ENCODE measurements at regions not wholly inside any gene's neighbourhood (a gene's known extent, or its start where the extent isn't known, plus 50 kb on each side); places are given as distances from the start of the nearest gene placed in this dataset.

DNA sequence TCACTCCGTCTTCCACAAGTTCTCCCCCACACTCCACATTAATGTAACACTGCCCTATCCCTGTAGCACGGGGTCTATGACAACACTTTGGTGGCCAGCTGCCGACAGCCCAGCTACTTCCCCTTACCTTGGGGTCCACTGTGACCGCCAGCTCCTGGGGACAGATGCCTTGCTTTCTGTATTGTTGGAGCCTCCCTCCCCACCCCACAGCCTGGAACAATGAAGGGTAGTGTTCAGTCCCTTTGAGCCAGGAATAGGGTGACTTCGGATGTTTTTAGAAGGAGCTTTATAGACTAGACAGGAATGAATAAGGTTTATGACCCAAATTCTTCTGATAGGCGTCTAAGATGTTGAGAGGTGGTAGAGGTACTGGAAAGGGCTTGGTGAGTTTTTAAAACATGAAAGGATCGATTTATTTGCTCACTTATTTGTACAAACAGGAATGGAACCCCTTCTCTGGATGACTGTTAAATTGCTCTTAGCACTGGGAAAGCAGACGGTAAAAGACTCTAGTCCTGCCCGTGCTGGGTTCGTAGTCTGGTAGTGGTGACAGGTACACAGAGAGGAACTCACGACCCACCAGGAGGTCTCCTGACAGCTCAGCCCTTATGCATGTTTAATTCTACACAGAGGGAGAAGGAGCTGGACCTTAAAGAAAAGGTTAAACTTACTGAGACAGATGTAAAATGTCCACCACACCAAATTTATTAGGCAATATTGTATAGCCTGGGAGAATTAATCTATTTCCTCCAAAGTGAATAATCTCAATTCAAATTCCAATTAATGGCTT is 90.9 kb downstream of the MYCN start:
- TF ChIP-seq FOXM1 (IDR thresholded peaks at IDR 0.05; ENCODE audit: borderline replicate concordance), result no peak
- TF ChIP-seq SUZ12 (IDR thresholded peaks at IDR 0.05), result no peak
- no peak for TF ChIP-seq ELF4 (IDR thresholded peaks at IDR 0.05)
- TF ChIP-seq FOXK2 (IDR thresholded peaks at IDR 0.05), result no peak
- TF ChIP-seq HDGF (IDR thresholded peaks at IDR 0.05; ENCODE audit: borderline replicate concordance), result no peak
- no peak for TF ChIP-seq BHLHE40 (IDR thresholded peaks at IDR 0.05; ENCODE audit: borderline replicate concordance)
- TF ChIP-seq ARNT (IDR thresholded peaks at IDR 0.05), result no peak
- no peak for TF ChIP-seq L3MBTL2 (conservative IDR thresholded peaks at IDR 0.05)
- TF ChIP-seq SP1 (IDR thresholded peaks at IDR 0.05), result no peak
- no peak for TF ChIP-seq TARDBP (IDR thresholded peaks at IDR 0.05)
